Stimulated activated CD4-positive, alpha-beta T cell treated with anti-CD3 and anti-CD28 coated beads, Interleukin-15, amount 100 ng/mL, for 48 hours (primary cell): ENCODE measurements at regions not wholly inside any gene's neighbourhood (a gene's known extent, or its start where the extent isn't known, plus 50 kb on each side); places are given as distances from the start of the nearest gene placed in this dataset.

Experiments
- DNase-seq, 2 donors: peaks; one replicate each; pipeline ENCODE4 v3.0.0-alpha.2; 2020; ENCODE audit warnings: low read depth in 2 of 2

DNA sequence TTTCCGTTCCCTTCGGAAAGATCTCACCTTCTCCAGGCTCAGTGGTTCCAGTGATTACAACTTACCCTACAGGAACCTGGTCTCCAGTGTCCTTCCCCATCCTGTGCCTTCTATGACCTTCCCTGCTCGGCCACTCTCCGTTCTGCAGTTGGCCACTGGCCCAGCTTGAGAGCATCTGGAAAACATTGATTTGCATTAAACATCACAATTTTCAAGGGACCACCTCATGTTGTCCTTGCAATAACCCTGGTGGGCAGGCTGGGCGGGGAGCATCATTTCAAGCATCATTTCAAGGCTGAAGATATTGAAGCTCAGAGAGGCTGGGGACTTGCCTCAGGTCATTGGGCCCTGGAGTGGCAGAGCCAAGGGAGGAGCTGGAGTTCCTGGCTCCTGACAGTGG lies 177.4 kb downstream of the SEC61B start:
- no peak for DNase-seq

DNA sequence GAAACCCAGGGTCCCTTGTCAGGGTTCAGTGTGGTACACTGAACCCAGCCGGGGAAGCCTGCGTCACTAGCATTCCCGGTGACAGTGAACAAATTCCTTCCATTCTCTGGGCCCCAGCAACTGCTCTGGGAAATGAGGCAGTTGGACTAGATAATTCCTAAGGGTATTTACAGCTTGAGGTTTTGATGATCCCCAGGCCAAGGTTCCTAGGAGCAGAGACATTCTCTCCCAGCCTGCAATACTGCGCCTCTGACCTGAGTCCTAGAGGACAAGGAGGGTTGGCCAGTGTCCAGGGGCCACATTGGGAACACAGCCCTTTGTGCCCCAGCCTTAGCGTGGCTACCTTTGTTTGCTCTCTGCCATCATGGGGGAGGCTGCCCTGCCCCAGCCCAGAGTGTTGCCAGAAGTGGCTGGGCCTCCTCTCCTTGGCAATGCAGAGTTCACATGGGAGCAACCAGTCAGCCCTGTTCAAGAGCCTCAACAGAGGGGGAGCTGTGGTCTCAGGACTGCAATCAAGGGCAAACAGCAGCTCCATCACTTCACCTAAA lies 178.2 kb downstream of the SEC61B start:
- DNase-seq = no peak

DNA sequence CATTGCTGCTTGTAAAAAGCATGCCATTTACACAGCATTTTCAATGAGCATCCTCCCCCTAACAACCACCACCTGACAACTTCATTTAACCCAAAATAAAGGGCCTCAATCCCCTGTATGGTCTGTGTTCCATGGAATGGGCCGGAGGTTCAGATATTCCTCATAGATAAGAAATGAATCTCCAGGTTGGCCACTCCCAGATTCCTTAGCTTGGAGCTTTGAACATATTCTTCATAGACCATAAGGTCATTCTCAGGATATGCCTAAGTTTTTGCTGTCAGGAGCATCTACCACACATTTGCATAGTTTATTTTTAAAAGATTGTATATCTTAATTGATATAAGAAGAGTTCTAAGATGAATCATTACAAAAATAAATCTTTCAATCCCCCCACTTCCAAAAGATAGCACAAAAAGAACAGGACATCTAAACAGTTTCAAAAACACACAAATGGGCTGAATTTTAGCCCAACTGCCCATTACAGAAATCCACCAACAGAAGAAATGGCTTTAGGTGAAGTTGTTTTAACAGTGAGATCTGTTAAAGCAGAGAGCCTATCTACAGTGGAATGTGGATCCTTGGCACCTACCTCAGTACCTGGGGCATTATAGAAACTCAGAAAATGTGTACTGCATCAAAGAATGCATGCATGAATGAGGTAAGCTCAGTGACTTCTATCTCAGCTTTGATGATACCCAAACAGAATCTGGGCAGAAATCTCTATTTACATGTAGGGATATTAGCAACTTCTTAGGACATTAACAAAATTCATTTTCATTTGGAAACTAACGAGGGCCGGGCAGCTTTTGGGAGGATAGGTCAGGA lies 179.8 kb downstream of the SEC61B start:
- no peak for DNase-seq

DNA sequence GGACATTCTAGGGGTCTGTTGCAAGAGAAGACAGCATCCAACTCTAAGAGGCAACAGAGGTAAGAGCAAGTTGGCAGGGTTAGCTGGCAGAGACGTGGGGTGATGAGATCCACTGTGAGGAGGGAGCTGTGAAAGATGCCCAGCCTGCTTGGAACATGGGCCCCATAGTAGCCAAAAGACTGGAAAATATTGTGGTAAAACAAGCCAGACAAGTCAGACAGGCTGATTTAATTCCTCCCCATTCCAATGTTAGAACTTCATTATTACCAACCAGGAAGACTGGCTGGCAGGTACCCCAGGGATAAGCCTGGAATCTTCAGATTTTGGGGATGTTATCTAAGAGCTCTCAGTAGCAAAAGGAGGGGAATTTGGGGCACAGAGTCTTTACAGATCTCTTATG lies 181.3 kb downstream of the SEC61B start:
- DNase-seq = no peak

- no peak for DNase-seq
Measured at GRCh38 chr9:99405359-99405758, 183.3 kb downstream of the SEC61B start.

GRCh38 chr9:99406939-99407338 lies 184.9 kb downstream of the SEC61B start:
- DNase-seq = no peak

DNA sequence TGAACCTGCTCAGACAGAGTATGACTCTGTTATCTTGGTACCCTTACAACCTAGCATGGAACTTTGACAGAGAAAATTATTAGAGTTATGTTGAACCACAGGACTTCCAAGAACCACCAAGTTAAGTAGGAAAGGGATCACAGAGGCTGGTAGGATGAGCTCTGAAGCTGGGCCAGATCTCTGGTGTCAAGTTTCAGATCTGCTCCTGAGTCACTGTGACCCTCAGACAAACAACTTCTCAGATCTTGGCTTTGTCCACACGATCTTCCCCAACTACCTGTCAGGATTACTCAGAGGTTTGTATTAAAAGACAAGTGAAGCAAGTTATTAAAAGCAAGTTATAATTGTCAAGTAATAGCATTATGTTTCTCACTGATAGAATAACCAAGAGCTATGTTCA lies 189.0 kb downstream of the SEC61B start:
- DNase-seq = no peak

- DNase-seq = no peak
Measured at GRCh38 chr9:99411479-99412115, 189.5 kb downstream of the SEC61B start.

DNA sequence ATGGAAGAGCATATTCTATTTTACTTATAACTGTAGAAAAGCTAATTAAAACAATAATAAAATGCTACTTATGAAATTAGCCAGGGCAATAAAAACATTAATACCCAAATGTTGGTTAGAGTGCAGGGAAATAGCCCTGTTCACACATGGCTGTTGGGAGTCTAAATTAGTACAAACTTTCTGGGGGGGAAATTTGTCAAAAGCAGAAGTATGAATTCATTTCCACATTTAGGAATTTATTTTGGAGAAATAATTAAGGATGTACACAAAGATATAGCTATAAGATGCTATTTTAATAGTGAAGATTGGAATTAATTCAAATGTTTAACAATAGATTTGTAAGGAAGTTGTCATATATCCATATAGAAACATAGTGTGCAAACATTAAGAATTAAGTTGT lies 190.5 kb downstream of the SEC61B start:
- no peak for DNase-seq

GRCh38 chr9:99414321-99414720 lies 192.2 kb downstream of the SEC61B start:
- DNase-seq = no peak

GRCh38 chr9:99415606-99416005 lies 193.5 kb downstream of the SEC61B start:
- DNase-seq = no peak

- no peak for DNase-seq
Measured at GRCh38 chr9:99416007-99416406, 193.9 kb downstream of the SEC61B start.

GRCh38 chr9:99419070-99419469 lies 197.0 kb downstream of the SEC61B start:
- no peak for DNase-seq

DNA sequence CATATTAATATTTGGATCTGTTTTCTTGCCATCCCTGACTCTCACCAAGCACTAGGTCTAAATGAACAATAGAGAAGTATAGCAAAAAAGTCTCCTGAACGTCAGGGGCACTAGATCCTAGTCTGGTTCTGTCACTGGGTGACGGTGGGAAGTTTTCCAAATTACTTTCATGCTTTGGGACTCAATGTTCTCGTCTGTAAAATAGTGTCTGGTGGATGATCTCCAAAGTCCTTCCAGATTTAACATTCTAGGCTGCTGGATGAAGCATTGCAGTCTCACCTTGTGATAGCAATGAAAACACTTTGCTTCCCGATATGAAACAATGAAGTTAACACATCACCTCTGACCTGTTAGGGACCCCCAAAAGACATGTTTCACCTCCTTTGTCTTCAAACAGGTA lies 199.3 kb downstream of the SEC61B start:
- no peak for DNase-seq

GRCh38 chr9:99425124-99425523 lies 203.0 kb downstream of the SEC61B start:
- no peak for DNase-seq

DNA sequence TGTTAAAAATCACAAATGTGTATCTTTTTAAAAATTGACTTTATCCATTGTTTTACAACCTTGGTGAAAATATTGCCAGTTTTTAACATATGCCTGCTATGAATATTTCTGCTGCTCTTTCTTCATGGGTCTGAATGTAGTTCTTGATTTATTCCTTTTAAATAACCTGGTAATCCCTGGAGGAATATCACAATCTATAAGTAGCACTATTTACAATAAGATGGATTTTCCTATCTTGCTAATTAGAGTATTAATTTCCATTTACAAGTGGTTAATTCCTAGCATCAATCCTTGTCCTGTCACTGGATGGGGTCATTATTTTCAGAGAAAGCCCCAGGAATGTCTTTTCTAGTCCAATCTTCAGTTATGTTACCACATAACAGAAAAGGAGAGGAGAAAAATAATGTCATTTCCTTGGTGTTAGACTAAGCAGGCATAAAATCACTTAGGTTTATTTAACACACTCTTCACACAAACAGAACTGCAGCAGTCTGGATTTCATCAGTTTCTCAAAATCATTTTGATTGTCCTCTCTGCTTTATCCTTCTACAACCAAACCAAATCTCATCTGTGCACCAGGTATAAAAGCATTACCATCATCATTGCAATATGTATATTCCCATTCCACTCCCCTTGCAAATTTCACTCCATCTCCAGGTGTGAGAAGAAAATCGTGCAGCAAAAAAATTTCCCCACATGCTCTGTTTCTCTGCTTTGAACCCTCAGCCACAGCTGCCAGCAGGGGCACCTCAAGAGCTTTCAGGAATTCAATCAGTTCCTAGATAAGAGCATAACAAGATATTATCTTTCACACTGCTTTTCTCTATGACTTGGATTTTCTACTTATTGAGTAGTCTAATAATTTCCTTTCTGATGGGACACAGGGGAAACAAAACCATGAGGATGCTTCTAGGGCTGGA lies 204.1 kb downstream of the SEC61B start:
- no peak for DNase-seq

DNA sequence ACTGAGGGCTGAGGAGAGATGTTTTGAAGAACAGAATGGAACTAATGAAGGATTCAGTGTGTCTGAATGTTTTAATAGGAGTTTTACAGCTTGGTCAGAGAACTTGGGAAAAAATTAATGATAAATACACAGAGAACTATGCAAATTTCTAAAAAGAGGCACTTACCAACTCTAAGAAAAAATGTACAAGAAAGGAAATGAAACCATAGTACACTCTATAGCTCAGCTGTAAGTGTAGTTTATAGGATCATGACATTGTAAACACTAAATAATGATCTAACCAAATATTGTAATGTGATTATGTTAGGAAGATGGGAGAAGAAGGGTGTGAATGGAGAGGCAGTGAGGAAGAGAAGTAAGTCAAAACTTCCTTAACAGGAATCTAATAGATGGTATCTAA lies 205.2 kb downstream of the SEC61B start:
- no peak for DNase-seq

DNA sequence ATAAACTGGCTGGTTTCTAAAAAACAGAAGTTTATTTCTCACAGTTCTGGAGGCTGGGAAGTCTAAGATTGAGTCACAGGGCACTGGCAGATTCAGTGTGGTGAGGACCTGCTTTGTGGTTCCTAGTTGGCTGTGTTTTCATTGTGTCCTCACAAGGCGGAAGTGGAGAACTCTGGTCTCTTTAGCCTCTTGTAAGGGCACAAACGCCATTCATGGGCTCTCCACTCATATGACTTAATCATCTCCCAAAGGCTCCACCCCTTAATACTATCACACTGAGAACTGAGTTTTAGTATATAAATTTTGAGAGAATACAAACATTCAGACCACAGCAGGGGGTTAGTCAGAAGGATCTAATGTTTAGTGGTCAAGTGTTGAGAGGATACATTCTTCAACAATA lies 208.2 kb downstream of the SEC61B start:
- no peak for DNase-seq

DNA sequence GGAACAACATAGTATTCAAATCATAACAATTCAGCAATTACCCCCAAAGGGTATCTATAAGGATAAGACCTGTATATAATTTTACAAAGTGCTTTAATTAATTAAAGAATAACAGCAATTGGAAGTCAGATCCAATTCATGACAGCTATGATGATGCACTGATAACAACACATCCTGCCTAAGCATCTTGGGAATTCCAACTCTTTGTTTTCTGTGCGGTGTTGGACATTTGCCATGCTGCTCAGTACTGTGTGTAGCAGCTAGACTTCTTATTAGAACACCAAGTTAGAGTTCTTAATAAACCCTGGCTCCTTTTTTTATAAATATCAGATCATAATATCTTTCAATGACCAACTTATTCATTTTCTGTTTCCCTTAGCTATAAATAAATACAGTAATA lies 209.0 kb downstream of the SEC61B start:
- no peak for DNase-seq

DNA sequence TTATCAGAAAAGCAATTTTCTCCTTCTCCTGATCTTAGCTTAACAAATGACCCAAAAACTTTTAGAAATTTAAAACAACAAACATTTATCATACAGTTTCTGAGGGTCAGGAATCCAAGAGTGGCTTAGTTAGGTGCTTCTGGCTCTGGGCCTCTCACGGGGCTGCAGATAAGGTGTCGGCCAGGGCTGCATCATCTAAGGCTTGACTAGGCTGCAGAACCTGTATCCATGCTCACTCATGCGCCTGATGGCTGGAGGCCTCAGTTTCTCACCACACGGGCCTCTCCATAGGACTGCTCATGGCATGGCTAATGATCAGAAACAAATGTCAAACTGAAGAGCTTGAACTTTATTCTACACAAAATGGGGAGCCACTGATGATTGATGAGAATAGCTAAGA lies 210.0 kb downstream of the SEC61B start:
- no peak for DNase-seq

GRCh38 chr9:99433095-99433494 lies 211.0 kb downstream of the SEC61B start:
- no peak for DNase-seq

DNA sequence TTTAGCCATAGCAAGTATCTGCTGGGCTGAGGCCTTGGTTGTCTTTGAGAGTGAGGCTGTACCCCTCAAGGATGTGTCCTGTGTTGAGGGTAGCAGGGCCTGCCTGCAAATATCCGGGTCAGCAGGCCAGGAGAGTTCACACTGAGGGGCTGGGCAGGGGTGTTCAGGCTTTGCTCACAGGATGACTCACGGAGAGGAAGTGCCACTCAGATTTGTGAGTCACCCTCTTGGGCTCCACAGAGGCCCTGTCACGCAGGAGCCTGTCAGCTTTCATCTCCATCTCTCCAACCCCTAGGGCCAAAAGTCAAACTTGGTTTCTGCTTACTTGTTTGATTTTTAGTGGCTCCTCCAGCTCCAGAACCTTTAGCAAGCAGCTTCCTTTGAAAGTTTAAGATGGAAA lies 211.5 kb downstream of the SEC61B start:
- DNase-seq = peak; percentile 24 to 49
